ENCODE measurements at regions not wholly inside any gene's neighbourhood (a gene's known extent, or its start where the extent isn't known, plus 50 kb on each side); places are given as distances from the start of the nearest gene placed in this dataset.
"Not testable (repeated sequence)": the region's sequence is repeated elsewhere in the genome, so short reads cannot be mapped to it uniquely, and the experiment has no call there.

DNA sequence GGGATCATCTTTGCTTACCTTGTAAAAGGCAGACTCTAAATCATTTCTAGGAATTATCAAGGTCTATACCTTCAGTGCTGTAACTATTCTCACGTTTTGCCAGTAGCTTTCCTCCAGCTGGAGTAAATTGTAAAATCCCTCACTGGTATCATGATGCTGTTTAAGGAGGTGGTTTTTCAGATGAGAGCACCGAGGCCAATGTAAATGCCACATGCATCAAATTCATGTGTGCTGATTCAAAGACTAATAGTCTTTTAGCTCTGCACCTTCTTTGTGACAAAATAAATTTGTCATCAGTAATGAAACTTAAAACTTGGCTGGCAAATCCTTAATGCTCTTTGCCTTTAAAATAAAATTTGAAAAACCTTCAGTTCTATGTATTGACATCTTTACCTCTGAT is 503.8 kb downstream of the SETD4 start:
- no peak for DNase-seq

DNA sequence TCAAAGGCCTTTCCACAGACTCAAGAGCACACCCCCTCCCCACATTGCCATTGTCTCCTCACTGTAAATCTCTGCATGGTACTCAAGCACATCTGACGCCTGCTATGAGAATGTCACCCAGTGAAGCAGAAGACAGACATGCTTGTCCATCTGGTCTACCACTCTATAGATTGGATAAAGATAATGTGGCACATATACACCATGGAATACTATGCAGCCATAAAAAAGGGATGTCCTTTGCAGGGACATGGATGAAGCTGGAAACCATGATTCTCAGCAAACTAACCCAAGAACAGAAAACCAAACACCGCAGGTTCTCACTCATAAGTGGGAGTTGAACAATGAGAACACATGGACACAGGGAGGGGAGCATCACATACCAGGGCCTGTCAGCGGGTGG is 503.4 kb upstream of the RUNX1 start:
- not testable (repeated sequence) for DNase-seq

DNA sequence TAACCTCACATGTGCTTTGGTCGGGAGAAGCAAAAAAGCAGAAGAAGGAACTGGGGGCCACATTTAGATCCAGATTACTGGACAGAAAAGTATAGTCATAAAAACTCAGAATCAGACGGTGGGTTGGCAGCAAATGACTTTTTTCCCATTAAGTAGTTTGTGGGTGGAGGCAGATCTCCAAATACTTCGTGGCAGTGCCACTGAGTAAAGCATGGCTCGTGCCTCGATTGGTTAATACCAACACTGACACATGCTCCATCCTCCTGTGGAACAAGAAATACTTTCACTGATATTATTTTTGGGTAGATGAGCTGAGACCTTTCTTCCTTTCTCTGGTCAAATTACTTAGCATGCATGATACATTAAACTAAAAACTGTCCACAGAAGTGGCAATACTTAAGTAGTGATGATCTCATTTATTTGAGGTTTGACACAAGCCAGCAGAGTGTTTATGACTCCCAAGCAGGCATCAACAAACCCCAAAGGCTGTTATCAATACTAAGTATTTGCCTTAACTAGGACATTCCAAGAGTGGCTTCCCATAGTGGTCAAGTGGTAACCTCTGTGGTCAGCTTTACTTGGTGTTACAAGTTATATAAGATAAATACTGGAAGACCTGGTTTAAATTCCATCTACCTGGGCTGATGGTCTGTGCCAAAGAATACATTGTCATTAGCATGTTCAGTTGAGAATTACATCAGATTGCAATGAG is 500.0 kb upstream of the RUNX1 start:
- no peak for DNase-seq

DNA sequence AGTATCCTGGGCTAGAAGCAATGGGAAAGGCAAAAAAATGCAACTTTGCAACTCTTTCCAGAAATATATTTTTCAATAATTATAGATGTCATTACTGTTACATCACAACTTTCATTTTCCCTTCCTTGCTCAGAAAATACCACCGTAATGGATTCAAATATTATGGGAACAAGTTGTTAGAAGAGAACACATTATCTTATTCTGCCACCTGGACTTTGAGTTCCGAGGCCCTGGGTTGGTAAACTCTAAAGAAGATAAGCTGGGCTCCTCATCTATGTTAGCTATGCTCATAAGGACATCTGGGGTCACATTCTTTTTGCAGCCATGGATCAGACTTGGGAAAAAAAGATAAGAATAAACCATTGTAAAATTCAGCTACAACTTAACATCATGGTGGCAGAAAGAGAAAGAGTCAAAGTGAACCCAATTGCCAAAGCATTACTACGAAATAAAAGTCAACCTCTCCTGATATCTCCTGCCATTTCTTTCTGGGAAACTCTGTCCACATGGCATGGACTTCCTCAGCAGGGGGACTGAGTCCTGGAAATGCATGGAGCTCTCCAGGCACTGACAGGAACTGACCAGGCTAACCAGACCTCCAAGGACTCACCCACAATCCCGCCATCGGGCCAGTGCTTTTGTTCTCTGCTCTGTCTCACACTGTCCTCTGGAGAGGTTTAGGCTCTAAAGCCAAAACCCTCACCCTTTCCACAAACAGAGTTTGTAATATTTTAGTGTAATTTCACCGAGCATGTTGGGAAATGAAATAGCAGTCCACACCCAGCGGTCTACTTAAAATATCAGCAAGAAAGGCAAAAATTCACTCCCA is 499.1 kb upstream of the RUNX1 start:
- DNase-seq = no peak

DNA sequence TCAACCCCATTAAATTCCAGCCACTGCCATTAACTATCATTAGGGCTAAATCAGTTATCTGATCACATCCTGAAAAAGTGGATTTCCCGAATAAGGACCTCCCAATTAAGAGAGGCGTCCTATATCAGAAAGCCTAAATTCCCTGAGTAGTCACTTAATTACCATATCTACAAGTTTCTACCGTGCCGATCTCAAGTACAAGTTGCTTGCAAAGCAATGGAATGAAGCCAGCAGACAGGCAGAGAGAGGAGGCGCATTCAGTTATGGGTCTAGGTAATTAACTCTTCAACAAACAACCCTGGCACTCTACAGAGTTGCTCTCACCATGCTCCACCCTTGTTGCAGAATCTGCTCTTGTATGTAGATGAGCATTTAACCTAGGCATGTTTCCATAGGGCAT is 494.6 kb upstream of the RUNX1 start:
- DNase-seq = peak; percentile 28

DNA sequence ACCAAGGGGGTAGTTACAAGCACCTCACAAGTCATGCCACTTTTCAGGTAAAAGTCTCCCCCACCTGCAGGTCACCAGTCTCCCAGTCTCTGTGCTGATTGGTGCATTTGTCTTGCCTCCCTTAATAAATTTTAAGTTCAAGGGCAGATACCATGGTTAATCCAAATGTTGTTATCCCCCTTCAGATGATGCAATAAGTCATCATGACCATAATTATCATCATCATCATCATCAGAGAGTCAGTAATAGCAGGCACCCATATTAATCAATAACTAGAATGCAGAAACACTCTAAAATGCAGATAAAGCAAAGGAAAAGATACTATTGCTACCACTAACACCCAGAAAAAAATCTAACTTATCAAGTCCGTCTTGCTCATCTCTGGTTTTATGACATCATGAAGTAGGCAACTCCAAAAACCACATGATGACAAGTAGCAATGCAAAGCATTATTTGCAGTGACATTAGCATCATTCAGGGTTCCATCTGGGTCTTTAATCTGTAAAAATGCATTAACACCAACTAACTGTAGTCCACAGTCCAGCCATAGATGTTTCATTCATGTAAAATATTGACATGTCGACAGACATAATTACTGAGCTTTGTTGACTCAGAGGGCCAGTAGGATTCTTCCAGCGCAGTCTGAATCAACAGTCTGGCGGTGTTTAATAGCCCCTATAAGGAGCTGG is 492.0 kb upstream of the RUNX1 start:
- no peak for DNase-seq

DNA sequence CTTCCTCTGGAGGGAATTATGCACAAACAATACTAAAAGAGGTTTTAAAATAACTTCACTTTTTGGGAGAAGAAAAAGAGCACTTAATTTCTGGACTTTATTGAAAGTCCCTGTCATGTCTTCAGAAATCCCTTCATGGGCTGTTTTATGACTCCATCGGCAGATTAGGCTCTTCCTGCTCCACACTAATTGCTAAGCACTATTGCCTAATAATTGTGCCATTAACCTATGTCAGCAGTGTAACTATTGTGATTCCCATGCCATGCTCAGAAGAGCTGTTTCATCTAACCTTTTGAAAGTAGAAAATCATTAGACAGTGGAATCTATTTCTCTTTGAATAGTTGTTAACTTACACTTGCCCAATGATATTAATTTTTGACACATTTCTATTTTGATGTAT is 489.3 kb upstream of the RUNX1 start:
- no peak for DNase-seq

DNA sequence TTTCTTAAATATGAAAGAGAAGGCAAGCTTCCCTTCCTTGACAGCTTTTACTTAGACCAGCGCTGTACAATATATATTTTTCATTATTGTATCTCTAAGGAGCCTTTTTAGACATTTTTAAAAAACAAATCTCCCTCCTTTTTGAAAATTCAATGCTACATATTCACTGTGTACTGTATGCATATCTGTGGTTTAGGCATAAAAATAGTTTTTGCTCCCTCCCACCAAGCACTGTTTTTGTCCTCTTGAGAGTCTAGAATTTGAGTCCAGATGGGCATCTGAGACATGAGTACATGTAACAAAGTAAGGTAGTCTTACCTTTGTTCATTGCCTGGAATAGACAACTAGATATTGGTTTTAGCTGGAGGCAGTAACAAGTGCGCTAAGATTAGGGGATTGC is 488.5 kb upstream of the RUNX1 start:
- no peak for DNase-seq

DNA sequence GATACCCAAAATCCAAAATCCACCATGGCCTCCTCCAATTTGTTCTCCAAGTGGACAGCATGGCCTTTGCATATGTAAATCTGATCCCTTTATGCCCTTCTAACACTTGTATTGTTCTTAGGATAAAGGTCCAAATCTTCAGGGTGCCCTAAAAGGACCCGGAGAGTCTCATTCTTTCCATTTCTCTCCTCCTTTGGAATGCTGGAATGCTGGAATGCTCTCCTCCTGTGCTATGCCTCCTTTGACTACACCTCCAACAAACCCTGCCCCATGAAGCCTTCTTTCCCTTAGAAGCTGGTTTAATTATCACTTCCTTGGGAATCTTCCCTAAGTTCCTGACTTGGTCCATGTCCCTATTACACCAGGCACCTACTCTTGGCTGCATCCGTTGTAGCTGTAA is 484.8 kb upstream of the RUNX1 start:
- DNase-seq = no peak

DNA sequence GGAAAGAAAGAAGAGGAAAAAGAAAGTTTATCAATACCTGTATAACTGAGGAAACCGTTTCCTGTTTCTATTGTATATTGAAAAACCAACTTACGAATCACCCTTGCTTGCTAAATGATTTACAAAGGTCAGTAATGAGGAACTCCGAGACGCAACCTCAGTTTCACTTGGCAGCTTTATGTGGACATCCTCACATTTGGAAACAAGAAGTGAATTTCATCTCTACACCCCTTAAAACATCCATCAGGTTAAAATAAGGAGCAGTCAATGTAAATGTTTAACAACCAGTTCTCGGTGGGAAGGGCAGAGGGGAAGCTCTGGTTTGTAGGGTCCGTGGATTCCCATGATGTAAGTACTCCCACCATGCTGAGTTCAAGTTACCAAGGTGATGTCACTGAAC is 481.7 kb upstream of the RUNX1 start:
- DNase-seq = no peak

DNA sequence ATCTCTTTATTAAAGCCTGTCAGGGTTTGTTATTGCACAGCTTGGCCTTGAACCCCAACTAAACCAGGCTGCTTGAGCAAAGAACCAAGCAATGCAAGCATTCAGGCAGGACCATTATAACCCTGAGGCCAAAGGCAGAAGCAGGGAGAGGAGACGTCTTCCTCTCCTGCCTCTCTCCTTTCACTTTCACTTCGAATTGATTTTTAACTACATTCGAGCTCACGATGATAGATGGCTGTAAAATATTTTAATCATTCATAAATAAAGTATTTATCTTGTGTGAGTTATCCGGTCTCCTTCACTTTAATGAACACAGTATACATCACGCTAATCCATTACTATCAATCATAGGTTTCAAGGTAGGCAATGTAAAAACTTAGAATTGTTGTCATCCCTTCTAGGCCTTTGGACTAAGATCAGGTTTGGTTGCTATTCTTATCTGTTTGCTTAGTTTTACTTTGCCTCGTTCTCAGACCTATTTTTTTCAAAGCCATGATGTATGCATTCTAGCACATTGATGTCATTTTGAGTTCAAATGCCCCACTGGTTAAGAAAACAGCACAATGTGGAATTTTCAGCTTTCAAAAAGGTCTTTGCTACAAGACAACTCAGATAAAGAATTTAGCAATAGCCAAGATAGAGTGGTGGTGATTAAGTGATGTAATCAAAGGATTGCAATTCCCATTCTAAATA is 480.2 kb upstream of the RUNX1 start:
- DNase-seq = no peak

DNA sequence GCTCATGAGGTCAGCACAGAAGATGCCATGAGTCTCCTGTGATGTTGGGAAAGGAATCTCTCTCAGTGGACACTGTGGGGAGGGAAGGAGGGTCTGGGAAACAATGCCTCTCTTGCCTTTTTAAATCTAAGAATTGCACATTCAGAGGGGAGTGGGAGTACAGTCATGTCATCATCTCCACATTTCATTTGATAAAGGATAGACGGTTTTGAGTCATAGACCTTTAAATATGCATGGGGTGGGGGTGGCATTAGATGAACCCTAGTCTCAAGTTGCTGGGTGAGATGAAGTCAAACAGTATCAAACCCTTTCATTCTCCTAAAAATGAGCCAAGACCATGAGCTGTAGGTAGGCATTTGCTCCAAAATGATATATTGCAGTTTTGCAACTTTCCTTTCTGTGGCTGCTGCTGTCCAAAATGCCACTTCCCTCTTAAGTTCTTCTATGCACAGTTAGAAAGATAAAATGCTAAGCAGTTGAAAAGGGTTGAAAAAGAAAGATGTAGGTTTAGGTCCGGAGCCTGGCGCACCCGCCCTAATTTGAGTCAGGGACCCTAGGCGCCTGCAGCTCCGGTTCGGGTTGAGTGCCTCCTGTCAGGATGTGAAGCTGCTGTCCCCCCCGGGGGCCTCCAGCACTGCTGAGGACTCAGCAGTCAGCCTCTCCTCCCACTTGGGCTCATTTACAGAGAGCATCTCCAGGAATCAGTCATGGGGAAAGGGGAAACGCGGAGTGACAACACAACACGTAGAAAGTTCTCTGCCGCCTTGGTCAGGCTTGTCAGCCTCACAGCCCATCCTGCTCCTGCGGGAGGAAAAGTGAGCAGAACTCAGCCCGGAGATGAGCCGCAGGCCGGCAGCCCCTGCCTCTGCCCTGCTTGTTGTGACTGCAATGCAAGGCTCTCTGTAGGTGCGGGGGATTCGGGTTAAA is 479.3 kb upstream of the RUNX1 start:
- DNase-seq = no peak

DNA sequence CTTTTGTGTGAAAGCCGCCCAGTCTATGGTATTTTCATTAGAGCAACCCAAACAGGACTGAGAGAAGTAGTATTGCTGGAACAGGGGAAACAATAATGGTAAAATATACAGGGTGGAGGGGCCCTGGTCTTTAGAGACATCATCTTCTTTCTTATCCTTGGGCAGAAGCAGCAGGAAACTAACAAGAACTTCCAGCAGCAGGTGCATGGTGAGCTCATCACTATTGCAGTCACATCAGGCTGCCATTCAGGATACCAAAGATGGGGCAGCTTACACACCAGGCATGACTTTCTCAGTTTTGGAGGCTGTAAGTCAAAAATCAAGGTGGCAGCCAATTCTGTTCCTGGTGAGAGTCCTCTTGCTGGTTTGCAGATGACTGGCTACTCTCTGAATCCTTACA is 478.3 kb upstream of the RUNX1 start:
- DNase-seq = no peak

DNA sequence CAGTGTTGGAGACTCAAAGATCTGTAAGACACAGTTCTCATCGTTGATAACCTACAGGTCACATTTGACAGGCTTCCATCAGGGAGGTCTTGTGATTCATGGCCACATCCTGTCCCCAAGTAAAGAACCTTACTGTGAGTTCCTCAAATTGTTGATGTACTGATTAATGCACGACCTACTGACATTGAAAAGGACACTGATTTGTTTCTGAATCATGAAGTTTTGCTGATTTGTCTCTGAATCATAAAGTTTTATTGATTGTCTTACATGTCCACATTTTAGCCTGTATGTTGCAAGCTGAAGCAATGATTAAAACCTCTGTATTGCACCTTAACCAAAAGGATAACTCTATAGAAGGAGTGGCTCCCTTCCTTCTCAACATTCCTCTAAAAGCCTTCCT is 476.3 kb upstream of the RUNX1 start:
- DNase-seq = no peak

DNA sequence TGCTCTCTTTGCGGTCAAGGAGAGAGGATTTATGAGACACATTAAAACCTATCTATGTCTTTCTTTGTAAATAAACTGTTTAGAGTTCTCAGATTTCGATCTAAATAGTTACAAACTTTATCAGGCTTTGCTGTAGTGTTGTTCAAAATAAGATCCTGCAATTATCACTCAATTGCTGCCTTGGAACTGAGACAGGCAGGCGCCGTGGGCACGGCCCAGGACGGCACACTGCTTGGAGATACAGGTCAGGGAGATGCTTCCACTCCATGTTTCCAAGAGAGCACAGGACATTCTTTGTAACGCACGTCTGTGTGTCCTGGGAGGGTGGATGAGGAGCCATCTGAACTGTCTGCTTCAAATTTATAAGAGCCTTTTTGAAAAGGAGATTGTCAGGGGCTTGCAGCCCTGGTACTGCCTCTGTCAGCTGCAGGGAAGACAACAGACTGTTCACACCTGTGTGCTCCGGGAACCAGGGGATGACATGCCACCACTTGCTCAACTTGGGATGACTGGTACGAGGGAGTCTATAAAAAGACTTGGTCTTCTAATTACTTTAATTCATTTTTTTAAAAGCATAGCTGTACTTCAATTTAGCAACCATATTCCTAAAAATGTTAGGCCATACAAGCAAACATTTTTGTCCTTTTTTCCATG is 472.9 kb upstream of the RUNX1 start:
- no peak for DNase-seq

DNA sequence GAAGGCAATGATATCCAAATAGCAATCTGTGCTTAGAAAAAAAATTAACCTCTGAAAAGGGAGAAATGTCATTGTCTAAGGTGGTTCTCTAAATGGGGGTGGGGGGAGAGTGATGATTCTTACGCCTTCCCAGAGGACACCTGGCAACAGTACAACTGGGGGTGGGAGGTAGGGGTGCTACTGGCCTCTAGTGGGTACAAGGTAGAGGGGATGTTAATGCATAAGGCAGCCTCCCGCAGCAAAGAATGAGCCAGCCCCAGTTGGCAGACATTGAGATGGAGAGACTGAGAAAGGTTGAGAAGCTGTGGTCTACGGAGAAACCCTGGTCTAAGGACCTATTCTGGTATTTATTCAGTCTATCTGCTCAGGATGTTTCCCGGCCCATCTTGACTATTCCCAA is 472.2 kb upstream of the RUNX1 start:
- DNase-seq = no peak

DNA sequence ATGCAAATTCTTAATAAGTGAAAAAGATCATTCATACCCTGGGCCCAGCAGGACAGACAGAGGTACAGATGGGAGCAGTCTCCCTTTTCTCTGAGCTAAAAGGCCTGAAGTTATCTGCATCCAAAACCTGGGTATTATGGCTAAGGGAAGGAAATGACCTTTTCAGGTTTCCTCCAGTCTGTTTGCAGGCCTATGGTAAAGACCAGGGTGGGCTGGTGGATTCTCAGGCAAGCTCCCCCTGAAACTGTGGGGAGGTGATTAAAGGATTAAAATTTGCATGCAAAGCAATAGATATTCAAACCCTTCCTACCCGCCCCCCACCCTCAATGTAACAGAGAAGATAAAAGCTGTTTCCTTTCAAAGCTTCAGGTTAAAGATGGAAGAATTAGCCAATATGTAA is 471.8 kb upstream of the RUNX1 start:
- no peak for DNase-seq

DNA sequence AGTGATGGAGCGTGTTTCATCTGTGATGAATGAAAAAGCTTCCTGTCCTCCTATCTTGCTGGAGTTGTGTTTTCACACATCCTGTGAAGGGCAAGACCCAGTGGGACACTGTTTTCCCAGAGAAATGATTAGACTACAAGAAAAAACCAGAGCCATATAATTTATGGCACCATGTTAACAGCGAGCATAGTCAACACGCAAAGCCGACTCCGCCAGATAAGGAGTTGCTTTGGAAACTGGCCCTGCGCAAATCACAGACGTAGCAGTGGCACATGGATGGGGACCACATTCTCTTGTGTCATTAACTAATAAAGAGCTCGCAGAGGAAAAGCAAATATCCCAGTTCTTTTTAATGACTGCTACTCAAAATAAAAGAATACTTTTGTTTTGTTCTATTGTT is 471.2 kb upstream of the RUNX1 start:
- DNase-seq = no peak

DNA sequence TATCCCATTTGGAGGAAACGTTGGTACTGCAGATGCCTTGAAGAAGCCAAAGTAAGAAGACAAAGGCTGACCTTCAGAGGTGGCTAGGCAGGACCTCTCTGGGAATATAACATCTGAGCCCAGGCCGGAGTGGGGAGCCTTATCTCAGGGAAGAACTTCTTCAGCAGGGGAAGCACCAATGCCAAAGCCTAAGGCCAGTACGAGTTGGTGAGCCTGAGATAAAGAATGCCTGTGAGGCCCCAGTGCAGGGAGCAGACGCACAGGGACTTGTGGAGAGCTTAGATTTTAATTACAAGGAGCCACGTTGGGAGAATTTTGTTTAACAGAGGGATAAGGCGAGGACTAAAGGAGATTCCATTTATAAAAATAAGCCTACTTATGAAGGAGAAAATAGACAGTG is 468.8 kb upstream of the RUNX1 start:
- no peak for DNase-seq

DNA sequence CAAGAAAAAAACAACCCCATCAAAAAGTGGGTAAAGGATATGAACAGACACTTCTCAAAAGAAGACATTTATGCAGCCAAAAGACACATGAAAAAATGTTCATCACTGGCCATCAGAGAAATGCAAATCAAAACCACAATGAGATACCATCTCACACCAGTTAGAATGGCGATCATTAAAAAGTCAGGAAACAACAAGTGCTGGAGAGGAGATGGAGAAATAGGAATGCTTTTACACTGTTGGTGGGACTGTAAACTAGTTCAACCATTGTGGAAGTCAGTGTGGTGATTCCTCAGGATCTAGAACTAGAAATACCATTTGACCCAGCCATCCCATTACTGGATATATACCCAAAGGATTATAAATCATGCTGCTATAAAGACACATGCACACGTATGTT is 467.2 kb upstream of the RUNX1 start:
- not testable (repeated sequence) for DNase-seq

DNA sequence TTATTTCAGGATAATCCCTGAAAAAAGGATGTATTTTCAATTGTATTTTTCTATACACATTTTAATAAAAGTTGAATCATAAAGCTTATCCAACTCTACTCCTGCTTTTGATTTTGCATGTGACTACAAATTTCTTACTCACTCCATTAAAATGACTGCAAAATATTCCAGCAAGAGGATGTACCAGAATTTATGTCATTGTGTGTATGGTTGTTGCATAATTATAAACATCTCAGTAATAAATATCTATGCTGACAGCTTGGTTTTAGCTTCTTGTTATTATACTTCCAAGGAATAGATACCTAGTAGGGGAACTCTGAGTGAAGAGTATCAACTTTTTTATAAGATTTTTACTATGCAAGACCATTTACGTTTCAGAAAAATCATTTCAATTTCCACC is 463.2 kb upstream of the RUNX1 start:
- DNase-seq = no peak

DNA sequence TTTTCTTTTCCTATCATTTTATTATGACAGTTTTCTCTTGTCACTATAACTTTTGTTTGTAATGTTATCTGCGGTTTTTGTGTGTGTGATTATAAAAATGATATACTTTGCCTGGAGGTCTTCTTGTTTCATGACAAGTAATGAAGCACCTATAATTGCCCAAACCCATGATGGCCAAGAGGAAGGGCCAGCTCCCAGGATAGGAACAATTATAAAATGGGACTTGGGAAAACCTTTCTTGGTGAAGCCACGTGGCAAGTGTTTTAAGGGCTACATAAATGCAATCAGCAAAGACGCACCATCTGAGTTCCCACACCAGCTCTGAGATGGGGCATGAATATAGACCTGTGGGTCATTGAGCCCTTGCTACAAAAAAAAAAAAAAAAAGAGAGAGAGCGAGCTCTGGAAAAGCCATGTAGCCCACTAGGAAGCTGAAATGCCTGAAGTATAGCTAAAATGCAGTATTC is 462.6 kb upstream of the RUNX1 start:
- no peak for DNase-seq

Measured in NCI-H1436 (cell line).